GM19455 (cell line): ENCODE measurements at regions not wholly inside any gene's neighbourhood (a gene's known extent, or its start where the extent isn't known, plus 50 kb on each side); places are given as distances from the start of the nearest gene placed in this dataset.

ENCODE experiments used
- ATAC-seq: cut with Tn5 transposase; IDR thresholded peaks from one replicate; pipeline ENCODE4 v1.9.1; 2021; ENCODE audit not compliant: unreplicated experiment

DNA sequence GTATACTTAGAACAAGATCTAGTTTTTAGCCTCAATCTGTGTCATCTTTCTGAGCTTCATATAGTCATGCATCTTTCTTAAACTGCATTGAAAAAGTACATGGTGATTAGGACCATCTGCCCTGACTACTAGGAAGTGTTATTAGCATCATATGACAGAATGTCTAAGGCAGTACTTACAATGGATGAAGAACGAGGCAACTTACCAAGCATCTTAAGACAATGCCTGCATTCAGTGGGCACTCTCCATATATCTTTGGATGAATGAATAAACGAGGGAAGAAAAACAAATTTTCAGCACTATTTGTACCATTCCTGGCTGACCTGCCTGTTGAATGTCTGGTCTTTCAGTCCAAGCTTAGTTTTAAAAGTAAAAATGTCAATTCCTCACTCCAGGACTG, 185.4 kb upstream of the EPHA3 start:
- ATAC-seq: no peak

DNA sequence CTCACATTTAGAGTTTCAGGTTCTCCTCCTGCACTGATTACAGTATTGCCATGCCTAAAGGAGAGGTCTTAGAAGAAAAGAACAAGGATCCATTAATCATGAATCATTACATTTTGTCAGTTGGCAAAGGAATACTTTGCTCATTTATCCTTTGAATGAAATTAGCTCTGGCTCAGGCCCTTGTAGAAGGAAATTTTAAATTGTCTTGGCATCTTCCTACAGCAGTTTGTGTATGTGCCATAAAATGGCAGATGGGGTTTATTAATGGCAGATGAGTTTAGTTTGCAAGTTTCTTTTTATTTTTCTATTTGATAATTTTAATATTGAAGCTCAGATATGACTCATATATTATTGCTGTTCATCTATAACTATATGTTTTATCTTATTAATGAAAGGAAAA, 181.2 kb upstream of the EPHA3 start:
- no peak for ATAC-seq

DNA sequence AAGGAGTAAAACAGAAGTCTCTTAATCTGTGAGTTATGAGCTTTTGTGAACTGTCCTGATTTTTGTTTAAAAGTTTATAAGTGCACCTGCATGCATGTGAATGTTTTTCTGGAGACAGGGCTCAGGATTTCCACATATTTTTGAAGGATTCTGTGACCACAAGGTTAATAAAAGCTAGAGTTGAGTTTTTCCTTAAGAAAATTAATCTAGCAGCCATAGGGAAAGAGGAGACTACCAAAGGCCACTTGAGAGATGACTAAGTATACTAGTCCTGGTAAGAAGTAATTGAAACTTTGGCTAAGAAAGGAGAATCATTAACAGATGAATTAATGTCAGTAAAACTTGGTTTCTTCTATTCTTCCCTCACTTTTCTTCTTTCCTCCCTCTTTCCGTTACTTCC, 176.8 kb upstream of the EPHA3 start:
- ATAC-seq: no peak

DNA sequence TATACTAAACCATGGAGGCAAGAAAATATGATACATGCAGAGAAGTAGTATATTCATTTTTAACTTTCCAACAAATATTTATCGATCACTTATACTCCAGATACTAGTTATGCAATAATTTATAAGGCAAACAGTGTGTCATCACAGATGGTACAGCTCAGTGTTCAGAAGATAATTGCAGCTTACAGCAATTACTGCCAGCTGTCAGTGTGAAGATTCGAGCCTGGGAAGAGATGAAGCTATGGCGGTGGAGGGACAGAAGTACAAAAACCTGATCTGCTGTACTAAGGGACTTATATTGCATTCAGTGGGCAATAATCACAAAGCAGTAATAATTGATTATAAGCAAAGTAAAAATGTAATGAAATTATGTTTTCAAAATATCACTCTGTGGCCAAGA, 170.6 kb upstream of the EPHA3 start:
- no peak for ATAC-seq

DNA sequence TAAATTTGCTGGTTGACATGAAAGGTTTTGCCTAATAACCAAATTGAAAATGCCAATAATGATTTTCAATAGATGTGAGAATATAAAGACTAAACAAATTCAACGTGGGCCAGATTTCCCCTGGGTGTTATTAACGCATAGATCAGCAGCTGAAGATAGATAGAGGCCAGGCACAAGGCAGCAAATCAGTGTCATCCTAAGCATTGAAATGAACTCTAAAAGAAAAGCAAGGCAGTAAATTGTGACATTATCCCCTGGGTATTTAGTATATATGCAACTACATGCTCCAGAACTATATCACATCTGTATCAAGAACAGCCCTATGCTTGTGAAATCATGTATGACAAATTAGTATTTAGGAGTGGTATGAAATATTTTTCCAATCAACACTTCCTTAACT, 167.1 kb upstream of the EPHA3 start:
- ATAC-seq: no peak

DNA sequence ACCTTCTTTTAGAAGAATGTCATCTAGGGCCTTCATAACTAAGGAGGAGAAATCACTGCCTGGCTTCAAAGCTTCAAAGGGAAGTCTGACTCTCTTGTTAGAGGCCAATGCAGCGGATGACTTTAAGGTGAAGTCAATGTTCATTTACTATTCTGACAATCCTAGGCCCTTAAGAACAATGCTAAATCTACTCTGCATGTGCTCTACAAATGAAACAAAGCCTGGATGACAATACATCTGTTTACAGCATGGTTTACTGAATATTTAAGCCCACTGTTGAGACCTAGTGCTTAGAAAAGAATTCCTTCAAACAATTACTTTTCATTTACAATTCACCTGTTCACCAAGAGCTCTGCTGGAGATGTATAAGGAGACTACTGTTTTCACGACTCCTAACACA, 160.4 kb upstream of the EPHA3 start:
- no peak for ATAC-seq

DNA sequence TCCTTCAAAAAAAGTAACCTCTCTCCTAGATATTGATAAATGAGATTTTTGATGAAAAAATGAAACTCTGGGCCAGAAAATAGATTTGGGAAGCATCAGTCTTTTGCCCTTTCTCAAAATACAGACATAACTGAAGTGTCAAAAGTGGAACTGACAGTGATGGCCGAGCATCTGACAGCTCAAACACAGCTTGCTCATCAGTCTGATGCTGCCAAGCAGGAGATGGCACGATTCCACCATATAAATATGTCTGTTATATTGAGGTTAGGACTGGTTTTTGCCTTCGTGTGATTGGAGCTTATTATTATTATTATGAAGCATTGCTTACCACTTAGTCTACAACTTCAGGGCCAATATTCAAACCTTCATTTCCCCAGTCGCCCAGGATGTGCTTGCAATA, 152.6 kb upstream of the EPHA3 start:
- ATAC-seq: no peak

DNA sequence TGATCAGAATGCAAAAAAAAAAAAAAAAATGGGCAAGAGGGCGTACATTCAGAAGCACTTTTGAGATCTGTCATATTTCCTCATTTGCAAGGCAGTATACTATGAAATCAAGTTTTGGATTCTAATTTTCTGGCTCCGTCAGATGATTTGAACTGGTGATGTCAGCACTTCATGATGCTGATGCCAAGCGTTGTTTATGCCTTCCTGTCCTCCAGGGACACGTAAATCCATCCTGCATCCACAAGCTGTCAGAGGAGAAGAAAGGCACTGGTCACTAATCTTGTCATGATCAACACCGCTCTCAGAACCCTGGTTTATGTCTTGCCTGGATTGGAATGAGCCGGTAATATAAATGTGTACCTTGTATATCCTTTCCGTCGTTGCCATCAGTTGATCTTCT, 152.1 kb upstream of the EPHA3 start:
- no peak for ATAC-seq

DNA sequence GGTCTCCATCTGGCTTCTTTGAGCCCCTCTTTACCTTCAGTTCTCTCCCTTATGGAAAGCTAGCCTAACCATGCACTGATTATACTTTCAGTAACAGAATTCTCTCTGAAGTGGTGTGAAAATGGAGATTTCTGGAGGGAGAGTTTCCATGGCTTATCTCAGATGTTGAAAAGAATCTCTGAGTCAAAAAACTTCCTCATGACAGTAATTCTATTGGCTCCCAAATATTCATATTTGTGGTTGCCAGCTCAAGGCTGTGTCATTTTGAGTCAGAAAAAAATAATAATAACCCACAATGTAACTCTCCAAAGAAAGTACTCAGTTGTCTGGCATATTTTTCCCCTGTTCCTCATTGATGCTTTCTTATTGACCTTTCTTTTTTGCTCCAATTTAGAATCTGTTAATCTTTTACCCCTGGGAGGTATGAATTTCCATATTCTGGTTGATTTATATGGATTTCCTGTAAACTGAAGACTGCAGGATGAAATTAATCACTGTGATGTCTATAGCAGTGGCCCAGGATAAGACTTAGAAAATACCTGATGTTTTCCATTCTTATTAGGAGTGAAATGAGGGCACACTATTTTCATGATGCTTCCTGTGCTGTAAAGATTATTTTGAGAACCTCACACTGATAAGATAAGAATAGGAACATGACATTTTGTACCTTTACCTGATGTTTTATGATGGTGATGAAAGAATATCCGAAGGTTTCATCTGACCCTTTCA, 149.5 kb upstream of the EPHA3 start:
- no peak for ATAC-seq

DNA sequence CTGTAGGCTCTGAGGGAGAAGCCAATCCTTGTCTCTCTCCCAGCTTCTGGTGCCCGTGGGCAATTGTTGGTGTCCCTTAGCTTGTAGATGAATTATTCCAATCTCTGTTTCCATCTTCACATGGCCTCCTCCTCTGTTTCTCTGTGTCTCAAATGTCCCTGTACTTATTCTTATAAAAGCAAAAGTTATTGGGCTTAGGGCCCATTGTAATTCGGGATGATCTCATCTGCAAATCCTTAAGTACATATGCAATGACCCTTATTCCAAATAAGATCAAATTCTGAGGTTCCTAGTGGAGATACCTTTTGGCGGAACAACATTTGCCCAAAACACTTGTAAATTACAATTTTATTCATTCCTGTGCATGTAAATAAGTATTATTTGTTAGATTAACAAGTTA, 147.4 kb upstream of the EPHA3 start:
- ATAC-seq: no peak

DNA sequence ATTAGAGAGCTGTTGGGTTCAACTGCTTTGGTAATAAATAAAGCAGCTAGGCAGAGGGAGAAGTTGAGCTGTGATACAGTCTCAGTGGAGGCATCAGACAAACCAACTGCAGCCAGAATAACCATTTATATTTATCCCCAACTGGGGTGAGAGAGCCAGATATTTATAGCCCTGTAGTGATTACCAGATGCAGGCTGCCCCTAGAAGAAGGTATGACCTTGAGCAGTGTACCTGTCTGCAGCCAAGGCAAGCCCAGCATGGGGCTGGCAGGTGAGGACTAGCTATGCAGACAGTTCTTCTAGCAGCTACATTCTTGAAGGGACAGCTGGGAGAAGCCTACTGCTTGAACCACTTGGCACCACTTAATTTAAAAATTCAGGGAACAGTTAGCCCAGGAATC, 144.4 kb upstream of the EPHA3 start:
- ATAC-seq: no peak

DNA sequence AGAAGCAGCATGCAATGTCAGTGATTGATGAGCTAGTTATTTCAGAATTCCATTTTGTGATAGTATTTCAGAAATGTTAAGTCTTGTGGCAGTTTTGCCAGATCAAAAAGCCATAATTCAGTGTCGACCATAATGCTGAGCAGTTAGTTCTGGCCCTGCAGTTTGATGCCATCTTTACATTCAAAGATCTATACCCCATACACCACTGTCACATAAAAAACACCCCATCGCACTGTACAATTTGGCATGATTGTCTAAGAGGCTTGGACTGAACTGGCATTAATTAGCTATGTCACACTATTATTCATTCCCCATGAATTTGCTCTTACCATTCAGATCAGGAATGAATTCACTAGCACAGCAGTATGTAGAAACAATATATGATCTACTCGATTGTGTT, 127.7 kb upstream of the EPHA3 start:
- no peak for ATAC-seq

DNA sequence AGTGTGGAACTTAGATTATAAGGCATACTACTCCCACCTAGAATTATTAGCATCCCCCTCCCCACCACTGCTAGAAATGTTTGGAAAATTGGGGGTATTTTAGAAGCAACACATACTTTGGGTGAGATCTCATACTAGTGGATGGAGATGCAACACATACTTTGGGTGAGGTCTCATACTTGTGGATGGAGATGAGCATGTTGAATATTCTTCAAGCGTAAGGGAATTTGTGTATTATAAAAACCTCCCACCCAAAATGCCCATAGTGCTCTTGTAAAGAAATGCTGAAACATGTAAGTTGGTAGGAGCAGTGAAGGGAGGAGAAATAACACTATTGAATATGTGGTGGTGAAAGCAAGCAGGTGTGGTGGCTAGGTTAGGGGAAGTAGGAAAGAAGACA, 124.0 kb upstream of the EPHA3 start:
- no peak for ATAC-seq

DNA sequence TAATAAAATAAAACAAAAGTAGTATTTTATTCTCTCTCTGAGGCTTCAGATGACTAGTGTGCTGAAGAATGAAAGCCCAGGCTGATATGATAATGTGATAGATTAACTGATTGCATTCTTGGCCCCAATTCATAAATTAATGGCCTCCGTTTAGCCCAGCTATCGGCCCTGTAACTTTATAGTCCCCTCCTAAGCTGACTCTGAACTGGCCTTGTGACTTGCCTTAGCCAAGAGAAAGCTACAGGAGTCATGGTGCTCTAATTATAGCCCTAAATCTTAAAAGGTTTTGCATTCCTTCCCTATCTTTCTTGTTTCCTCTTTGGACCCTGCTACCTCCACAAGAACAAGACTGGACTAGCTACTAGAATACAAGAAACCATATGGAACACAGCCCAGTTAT, 123.2 kb upstream of the EPHA3 start:
- no peak for ATAC-seq

DNA sequence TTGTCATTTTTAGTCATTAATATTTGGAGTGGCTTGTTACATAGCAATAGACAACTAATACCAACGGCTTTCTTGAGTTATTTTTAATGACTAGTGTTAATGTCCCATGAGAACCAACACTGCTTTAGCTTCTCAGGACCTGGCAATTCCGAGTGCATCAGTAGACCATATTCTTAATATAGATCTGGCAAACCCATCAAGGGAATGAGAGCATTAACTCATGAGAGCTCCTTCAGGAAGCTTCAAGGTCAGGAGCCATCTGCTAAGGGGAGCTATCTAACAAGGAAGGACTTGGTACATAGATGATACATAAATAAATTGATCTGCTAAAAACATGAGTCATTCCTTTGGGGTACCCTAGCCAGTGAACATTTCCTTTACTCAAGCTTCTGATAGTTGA, 122.6 kb upstream of the EPHA3 start:
- ATAC-seq: no peak

DNA sequence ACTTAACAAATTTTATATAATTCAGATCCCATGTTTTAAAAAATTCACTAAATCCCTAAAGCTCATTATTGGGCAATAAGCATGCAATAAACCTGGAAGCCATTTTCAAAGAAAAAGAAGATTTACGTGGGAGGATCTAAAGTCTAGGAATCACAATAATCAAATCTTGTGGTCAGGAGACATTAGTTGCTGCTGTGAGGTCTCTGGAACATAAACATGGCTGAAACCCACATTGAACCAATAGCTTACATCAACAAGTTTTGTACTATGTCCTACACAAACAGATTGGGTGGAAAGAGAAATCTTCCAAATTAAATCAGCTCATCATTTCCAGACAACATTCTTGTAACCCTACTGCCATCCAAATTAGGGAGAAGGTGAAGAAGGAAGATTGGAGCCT, 121.9 kb upstream of the EPHA3 start:
- ATAC-seq: no peak

DNA sequence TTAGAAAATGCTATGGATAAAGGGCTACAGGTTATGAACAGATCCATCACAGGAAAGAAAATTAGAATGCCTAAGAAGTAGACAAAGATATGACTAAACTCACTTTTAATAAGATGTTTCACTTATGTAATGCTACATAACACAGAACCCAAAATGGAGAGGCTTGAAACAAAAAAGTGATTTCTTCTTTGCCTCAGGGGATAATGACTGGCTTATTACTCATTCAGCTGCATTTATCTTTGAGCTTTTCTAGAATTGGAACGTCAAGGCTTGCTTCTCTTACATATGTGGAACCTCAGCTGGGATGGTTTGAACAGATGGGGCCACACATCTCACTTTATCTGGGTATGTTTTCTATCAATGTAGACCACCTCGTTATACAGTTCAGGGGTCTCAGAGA, 120.6 kb upstream of the EPHA3 start:
- ATAC-seq: no peak

DNA sequence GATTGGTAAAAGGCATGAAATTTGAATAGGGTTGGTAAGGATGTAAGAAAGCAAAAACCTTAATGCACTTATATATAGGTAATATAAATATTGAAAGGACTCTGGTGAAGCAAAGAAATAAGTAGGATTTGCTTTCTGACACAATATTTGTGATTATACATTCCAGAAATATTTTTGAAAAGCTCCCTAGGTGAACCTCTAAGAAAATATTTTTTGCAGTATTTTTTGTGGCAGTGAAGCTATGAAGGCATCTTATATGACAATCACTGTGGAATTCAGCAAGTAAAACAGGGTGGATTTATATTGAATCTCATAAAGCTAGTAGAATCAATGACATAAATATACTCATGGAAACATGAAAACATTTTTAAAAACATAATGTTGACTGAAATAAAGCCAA, 119.6 kb upstream of the EPHA3 start:
- no peak for ATAC-seq

DNA sequence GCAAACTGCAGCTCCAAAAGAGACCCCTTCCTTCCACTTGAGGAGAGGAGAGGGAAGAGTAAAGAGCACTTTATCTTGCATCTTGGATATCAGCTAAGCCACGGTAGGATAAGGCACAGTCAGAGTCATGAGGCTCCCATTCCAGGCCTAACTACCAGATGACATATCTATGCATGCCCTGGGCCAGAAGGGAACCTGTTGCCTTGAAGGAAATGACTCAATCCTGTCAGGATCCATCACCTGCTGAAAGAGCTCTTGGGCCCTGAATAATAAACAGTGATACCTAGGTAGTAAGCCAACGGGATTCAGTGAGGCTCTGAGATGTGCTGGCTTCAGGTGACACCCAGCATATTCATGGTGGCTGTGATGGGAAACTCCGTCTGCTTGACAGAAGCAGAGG, 118.5 kb upstream of the EPHA3 start:
- no peak for ATAC-seq

DNA sequence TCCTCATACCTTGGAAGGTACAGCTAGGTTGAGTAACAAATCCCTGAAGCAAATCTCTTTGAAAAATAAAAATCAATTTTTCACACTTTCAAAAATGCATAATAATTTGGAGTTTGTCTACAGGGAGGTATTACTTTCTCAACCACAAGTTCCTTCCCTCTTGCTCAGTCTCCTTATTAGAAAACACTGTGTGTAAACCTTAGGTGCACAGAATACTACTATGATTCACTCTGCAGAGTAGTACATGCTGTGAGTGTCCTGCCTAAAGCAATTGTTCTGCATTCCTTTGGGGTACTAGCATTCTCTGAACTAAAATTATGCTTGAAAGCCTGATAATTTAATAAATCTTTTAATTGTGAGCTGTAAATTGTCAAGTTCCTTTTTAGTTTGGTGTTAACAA, 115.9 kb upstream of the EPHA3 start:
- no peak for ATAC-seq

DNA sequence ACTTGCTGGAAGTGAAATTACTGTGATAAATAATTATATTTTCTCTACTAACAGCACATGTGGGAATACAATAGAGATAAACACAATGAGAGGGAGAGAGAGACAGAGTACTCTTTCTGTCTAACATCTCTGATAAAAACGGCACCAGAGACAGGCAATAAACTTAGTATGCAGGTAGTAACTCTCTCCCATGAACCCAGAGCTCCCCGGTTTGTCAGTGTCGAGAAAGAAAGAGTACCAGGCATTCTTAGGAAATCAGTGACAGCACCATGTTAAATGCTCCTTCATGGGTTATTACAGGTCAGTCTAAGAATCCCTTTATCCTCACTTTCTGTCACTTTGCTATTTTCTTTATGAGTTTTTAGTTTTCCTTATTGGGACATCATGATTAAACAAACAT, 110.7 kb upstream of the EPHA3 start:
- no peak for ATAC-seq

DNA sequence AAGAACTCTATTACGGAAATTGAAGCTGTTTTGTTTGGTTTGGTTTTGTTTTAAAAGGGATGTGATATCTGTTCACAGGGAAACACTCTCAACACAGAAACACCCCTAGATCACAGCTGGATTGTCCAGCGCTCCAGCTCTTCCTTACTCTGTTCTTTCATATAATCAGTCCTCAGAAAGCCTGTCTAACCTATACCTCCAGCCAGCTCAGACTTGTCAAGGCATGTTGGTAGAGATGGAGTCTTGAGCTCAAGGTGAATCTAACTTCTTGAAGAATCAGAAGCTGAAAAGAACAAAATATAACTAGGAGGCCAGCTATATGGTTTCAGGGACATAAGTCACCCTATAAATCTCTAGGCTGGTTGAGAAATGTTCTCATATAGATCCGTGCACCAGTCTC, 110.2 kb upstream of the EPHA3 start:
- no peak for ATAC-seq

DNA sequence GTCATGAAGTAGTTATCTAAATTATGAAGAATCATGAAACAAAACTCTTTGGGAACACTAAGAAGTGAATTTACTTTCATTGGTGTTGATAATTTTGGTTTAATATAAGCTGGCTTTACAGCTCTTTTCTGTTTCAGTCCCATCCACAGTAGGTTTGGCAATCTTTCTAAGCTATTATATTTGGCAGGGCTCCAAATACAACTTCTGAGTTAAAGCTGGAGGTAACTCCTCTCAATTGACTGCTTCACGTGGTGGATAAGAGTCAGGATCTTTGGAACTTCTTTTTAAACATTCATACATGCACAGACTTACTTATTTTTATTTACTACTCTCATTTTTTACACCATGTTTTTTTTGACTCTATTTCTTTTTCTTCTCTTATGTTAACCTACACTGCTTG, 106.5 kb upstream of the EPHA3 start:
- ATAC-seq: no peak

DNA sequence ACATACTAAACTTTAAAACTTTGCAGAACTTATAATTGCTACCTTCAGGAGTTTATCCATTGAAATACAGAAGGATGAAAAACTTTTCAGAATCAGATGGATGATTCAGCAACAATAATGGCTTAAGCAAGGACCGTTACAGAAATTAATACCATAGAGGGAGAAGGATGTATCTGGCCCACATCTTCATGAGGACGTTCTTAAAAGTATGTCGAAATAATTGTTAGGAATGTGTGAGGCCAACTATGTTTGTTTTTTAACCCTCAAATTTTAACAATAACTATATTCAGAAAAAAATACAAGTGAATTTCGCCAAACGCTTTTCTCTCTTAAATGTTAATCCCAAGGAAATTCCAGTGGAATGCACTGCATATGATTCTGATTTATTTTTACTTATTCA, 105.2 kb upstream of the EPHA3 start:
- no peak for ATAC-seq
